Islet precursor cell (in vitro differentiated cells): ENCODE measurements at regions not wholly inside any gene's neighbourhood (a gene's known extent, or its start where the extent isn't known, plus 50 kb on each side); places are given as distances from the start of the nearest gene placed in this dataset.
"Not testable (repeated sequence)": the region's sequence is repeated elsewhere in the genome, so short reads cannot be mapped to it uniquely, and the experiment has no call there.

Experiments used
- DNase-seq: peaks from one replicate; pipeline ENCODE4 v3.0.0-alpha.2; 2018

DNA sequence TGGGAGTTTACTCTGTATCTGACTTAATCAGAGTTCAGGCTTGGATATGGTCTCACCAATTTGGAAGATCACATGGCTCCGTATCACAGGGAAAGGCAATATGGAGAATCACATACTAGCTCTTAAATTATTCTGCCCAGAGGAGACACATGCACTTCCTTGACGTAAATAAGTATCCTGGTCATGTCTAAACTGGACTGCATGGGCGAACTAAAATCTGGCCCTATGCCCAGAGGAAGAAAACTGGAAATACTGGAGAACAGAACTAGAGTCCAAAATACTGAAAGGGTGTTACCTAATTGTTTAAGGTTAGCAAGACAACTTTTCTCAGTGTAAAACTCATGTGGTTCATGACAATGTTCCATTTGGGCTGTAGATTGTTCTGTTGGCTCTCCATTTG is 832.3 kb downstream of the RAB28 start:
- no peak for DNase-seq

DNA sequence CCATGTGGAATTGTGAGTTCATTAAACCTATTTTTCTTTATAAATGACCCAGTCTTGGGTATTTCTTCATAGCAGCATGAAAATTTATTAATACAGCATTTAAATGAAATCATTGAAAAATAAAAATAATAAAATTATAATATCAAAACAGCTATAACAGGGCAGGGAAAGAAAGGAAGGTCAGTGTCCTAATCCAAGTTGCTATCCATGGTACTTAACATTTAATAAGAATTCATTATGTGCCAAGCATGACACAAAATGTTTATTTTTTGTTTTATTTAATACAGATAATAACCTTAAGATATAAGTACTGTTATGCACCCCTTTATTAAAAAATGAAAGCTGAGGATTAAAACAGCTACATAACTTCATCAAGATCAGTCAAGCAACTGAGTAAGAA is 838.4 kb downstream of the RAB28 start:
- no peak for DNase-seq

DNA sequence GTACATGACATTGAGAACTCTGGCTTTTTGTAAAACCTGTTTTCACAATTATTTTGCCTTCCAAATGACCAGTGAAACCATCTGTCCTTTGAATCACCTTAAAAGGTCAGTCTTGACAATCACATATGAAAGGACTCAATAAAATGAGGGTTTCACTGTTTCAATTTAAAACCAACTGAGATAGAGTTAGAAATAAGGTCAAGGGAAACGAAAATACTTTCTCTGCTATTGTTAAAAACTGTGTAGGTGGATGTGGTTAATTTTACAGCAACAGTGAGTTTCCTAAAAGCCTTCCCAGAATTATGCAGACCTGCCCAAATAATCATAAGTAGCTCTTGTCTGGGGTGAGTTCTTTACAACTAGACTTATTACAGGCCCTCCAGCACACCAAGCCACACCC is 839.9 kb downstream of the RAB28 start:
- DNase-seq: no peak

DNA sequence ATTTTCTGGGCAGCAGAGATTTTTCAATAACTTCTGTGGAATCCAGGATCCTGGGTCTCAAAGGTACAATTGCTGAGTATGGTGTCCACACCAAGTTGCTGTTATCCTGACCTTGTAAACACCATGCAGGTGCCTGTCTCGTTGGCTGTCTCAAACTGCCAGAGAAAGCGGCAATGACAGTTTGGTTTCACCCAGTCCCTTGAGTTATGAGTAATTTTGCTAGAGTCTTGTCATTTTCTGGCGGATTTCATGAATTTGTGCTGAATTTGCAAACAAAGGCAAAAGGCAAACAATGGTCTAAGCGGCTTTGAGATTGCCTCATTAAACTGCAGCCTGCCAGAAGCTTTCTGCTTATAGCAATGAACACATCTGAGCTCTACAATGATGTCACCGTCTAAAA is 847.9 kb downstream of the RAB28 start:
- no peak for DNase-seq

DNA sequence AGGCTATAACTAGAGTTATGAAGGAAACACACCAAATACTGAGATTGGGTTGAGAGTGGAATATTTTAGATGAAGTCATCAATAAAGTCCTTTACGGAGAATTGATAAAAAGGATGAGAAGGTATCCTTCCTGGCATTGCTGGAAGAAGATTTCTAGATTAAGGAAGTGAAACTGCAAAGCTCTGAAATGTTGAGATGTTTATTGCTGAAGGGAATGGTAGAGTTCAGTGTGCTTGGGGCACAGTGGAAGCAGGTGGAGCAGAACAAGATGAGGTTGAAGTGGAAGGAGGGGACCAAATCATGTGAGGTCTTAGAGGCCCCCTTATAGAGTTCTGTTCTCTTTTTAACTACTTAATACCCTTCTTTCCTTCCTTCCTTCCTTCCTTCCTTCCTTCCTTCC is 848.5 kb downstream of the RAB28 start:
- no peak for DNase-seq

DNA sequence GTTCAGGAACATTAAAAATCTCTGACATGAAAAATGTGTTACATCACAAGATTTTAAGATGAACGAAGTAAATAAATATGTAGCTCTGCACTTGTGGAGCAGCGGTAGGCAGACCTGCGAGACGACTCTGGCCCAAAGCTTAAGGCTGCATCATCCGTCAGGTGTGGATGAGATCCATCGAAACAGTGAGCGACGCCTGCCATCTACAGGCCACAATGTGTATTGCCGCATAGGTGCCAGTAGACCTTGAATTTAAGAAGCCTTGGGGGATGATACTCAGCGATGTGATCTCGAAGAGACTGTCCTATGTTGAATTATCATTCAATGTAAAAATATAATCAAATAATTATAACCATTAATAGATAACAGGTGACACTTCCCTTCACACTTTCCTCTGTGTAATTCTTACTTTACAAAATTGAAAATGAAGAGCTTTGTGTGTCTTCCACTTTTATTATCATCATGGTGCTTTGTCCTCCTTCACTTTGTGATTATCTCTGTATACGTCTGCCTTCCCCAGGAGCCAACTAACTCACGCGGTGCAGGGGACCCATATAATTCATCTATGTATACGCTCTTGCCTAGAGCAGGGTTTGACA is 851.0 kb downstream of the RAB28 start:
- peak; percentile 91 for DNase-seq

DNA sequence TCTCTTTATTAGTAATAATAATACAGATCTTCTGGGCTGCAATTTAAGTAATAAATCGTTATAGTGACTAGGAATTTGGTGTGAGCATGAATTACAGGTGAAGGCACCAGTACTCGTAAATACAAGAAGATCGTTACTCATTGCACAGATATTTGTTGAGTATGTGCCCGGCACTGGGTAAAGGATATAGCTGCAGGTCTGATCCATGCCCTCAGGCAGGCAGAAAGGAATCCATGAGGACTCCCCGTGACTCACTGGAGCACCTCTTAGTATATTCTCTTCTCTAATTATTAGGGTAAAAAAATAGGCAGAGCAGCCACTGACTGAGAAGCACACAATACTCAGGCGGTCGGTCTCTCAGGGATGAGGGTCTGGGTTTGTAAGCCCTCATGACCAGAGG is 868.3 kb downstream of the RAB28 start:
- peak; percentile 60 for DNase-seq

DNA sequence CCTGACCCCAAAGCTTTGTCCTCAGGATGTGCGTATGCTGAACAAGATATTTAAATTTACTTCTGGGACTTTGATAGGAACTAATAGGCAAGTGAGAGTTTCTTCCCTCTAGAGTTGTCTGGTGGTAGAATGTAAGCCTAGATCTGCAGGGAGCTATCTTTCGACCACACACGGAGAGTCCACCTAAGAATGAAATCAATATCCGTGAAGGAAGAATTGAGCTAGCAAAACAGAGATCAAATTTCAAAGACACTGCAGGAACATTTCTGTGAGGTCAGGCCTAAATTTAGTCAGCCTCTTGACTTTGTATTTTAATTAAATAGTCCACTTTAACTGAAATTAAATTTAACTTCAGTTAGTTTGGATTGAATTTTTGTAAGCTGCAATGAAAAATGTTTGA is 871.3 kb downstream of the RAB28 start:
- DNase-seq: no peak

DNA sequence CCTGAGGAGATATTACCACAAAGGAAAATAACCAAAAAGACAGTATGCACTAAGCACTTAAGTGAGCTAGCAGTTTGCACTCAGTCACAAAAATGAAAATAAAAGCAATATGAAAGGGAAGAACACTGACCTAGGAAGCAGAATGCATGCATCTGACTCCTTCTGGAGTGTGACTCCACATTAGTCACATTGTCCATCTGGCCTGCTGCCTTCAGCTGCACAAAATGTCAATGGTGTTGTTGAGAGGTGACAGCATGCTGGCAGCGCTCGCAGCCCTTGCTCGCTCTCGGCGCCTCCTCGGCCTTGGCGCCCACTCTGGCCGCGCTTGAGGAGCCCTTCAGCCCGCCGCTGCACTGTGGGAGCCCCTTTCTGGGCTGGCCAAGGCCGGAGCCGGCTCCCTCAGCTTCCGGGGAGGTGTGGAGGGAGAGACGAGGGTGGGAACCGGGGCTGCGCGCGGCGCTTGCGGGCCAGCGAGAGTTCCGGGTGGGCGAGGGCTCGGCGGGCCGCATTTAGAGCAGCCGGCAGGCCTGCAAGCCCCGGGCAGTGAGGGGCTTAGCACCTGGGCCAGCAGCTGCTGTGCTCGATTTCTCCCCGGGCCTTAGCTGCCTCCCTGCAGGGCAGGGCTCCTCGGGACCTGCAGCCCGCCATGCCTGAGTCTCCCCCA is 874.8 kb downstream of the RAB28 start:
- DNase-seq: not testable (repeated sequence)

DNA sequence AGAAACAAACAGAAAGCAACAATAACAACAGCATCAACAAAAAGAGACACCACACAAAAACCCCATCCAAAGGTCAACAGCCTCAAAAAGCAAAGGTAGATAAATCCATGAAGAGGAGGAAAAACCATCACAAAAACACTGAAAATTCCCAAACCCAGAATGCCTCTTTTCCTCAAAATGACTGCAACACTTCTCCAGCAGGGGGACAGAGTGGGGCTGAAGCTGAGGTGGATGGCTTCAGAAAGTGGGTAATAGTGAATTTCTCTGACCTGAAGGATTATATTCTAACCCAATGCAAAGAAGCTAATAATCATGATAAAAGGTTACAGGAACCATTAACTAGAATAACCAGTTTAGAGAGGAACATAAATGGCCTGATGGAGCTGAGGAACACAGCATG is 888.2 kb downstream of the RAB28 start:
- no peak for DNase-seq

DNA sequence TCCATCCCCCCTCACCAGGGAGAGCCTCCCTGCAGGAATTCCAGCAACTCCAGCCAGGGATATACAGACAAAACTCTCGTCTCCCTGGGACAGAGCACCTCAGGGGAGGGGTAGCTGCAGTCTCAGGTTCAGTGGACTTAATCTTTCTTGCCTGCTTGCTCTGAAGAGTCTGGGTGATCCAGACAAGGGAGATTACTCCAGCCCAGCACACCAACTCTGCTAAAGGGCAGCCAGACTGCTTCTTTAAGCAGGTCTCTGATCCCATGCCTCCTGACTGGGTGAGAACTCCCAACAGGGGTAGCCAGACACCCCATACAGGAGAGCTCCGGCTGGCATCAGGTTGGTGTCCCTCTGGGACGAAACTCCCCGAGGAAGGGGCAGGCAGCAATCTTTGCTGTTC is 888.7 kb downstream of the RAB28 start:
- DNase-seq: peak; percentile 53

DNA sequence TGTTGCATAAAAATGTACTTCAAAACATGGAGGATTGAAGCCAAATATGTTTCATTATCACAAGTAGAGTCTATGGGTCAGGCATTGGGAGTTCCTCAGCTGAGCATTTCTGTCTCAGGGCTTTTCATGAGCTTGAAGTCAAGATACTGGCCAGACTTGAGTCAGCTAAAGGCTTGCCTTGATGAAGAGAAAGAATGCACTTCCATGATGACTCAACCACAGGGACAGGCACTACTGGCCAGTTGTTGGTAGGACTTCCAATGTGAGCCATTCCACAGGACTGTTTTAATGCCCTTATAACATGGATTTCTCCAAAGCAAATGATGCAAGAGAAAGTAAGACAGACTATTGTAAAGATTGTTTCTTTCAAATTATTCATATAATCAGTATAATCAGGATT is 895.6 kb downstream of the RAB28 start:
- peak; percentile 63 for DNase-seq

DNA sequence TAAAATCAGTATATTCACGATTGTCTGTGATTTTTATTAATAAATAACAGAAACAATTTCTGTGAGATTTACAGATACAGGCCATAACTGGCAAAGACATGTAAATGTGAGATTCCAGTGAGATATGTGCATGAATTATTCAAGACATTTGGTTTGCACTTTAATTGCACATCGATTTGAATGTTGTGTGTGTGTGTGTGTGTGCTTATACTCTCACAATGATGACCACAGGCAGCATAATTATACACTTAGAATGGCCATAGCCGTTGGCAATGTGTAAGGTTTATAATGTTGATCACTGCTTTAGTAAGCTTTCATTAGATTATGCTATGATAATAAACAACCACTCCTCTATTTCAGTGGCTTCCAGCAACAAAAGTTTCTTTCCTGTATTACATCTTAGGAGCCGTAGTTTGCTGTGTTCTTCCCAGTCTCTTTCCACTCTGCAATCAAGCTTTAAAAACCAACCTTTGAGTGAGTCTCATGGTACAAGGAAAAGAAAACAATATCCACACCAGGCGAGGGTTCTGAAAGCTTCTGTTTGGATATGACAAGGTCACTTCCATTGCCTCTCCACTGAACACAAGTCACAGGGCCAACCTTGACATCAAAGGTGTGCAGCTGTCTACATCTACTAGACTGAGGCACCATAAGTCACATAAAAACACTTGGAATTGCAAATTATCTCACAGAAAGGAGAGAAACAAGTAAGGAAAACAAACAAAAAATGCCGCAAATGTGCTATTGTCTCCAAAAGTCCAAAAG is 897.7 kb downstream of the RAB28 start:
- no peak for DNase-seq

DNA sequence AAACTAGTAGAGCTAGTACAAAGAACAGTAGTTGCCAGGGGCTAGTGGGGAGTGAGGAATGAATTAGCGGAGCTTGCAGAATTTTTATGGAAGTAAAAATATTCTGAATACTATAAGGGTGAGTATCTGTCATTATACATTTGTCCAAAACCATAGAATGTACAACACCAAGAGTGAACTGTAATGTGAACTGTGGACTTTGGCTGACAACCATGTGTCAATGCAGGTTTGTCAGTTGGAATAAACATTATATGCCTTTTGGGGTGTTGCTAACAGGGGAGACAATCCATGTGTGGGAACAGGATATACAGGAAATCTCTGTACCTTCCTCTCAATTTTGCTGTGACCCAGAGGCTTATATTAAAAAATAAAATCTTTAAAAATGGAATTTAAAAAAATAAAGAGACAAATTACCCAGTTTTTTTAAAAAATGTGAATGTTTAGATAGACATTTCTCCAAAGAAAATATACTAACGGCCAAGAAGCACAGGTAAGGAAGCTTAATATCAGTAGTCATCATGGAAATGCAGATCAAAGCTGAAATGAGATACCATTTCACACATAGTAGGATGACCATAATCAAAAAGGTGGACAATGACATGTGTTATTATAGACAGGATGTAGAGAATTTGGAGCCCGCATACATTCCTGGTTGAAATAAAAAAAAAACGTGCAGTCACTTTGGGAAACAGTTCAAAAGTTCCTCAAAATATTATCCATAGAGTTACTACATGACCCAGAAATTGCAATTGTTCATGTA is 899.8 kb downstream of the RAB28 start:
- DNase-seq: no peak

DNA sequence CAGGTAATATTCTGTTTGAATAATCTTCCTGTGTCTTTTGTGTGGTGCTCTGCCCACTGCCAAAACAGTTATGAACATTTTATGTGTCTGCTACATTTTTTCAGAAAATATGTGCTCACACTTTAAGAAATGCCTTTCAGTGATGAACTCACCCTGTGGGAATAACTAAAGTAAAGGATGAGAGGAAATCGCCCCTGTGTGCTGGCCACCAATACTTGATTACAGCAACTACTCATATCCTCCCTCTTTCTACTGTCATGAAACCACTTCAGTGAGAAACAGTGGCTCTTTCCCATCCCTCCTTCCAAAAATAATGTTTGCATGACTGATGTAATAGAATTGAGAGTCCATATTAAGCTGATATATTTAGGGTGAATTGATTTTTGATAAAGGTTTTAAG is 900.9 kb downstream of the RAB28 start:
- DNase-seq: no peak

DNA sequence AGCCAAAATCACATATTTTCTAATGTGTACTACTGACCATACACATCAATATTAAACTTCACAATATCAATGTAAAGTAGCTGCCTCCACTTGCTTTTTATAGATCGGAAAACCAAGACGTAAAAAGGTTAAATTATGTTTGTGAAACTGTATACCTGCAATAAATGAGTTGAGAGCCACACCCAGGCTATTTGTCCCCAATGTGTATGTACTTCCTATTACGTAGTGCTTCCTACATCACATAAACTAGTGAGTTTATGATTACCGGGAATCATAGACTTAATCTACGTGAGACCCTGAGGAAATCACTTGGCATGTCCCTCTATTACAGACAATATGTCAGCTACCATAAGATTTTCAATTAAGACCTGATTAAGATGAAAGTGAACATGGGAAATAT is 903.4 kb downstream of the RAB28 start:
- DNase-seq: no peak

DNA sequence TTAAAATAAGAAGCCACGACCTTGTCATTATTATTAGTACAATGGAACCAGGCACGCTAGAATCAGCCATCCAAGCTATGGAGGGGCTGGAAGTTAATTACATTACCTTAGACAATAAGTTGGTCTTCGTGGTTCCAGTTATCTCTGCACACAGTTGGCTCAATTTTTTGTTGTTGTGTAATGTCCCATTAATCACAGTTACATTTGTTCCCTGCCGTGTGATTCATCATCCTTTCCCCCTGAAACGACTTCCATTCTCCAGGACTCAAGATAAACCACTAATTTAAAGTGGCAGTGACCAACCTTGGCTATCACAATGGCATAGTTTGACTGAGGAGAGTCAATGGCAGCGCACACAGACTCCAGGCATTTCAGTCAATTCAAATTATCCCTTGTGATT is 905.0 kb downstream of the RAB28 start:
- DNase-seq: no peak

DNA sequence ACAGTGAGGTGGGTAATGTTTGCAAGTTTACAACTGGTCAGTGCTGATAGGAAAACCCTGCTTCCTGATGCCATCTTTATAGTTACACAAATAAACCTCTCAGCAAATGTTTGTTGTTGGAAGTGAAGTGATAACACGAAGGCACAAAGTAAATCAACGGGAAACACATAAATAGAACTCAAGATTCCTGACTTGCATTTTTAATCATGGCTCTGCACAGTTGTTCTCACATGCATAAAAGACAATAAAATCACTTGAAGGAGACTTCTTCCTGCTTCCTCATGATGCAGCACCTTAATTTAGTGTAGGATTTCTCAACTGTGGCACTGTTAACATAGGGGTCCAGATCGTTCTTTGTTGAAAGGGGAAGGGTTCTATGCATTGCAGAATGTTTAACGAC is 907.7 kb downstream of the RAB28 start:
- no peak for DNase-seq

DNA sequence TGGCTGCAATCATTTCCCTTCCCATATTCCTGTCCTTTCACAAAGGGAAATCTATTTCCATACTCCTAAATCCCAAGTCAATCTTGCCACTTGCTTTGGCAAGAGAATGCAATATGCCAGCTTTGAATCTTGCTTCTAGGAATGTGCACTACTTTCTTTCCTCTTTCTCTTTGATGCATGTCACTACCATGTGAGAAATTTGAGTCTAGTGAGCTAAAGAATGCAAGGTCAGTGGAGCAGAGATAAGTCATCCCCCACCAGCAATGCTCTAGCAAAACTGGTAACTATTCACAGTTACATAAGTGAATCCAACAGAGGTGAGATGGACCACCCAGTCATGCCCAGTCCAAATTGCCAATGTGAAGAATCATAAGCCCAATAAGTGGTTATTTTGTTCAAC is 910.4 kb downstream of the RAB28 start:
- no peak for DNase-seq

DNA sequence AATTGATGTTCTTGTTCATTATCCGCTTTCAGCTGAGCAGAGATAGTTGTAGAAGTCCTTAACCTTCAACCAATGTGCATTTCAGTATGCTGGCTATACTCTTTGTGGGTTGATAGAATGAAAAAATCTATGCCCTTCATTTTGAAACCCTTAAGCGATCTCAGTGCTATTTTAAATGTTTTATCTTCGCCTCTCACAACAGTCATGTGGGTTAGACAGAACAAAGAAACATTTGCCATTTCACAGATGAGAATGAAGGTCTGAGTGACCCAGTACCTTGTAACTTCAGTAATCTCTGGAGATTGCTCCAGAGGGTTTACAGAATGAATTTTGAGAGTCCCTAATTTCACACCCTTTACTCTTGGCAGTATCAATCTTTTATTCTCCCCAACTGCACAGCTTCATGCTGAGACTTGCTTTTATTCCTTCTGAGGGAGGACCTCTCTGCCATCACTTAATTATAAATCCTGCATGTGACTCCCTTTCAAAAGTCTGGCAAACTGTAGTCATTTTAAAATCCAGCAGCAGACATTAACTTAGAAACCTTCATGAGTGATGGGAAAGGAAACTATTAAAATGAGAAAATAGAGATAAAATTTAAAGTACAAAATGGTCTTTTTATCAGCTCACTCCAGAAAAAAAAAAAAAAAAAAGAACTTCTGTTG is 921.5 kb downstream of the RAB28 start:
- no peak for DNase-seq

DNA sequence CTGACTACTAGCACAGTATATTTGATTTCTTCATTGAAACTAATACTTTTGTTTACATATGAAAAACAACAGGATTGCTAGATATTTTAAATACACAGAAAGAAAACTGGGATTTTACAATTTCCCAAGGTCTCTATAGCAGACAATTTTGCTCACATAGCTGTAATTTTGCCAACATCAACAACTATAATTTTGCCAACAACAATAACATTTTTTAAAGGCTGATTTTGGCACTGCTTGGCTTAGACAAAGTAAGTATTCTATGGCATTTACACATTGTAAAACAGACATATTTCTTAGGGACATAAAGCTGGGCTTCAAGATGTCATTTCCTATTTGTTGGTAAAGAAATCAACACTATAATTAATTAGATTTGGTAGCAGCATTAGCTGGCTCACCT is 922.1 kb downstream of the RAB28 start:
- DNase-seq: no peak

DNA sequence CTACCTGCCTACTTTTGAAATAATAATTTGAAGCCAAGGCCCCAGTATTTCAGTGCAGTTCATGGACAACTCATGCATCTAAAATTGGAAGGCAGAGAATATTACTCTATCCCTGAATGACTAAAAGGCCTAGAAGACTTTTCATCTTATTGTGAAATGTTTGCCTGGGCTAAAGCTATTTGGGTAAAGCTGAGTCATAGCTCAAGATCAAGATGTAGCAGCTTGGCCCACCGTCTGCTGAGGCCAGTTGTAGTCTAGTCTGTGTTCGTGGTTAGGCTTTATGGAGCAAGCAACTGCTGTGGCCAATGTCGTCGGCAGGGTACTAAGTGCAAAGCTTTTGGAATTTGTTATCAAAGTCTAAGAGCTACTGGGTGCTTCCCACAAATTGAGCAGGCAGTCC is 929.1 kb downstream of the RAB28 start:
- DNase-seq: peak; percentile 77

DNA sequence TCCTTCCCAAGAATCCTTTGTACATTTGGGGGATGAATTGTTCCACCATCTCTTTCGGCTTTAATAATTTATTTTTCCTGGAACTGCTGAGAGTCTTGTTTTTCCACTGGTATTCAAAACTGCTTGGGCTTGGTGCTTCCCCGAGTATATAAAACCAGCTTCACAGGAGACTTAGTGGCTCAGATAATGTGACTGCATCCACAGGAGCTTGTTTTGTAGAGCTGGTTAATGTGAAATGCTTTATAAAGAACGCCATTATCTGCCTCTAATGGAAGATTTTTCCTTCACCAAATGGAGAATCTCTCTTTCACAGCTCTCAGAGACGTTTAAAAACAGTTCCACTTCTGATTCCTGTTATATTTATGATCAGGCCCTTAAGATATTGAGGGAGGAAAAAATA is 935.5 kb downstream of the RAB28 start:
- DNase-seq: no peak
